COLO829 (cell line): ENCODE measurements at regions not wholly inside any gene's neighbourhood (a gene's known extent, or its start where the extent isn't known, plus 50 kb on each side); places are given as distances from the start of the nearest gene placed in this dataset.

Source experiments
- DNase-seq: peaks from one replicate; pipeline ENCODE4 v3.0.0; 2012; ENCODE audit warnings: low spot score

GRCh38 chrX:25219480-25219879, 203.7 kb upstream of the ARX start:
- DNase-seq = no peak

GRCh38 chrX:25213611-25214010, 197.8 kb upstream of the ARX start:
- DNase-seq = no peak

- DNase-seq = no peak
Observed at GRCh38 chrX:25207803-25208475, 192.2 kb upstream of the ARX start.

- DNase-seq = peak; percentile 35
Observed at GRCh38 chrX:25206778-25207177, 191.0 kb upstream of the ARX start.

- DNase-seq = no peak
Observed at GRCh38 chrX:25204182-25204581, 188.4 kb upstream of the ARX start.

- DNase-seq = no peak
Observed at GRCh38 chrX:25202827-25203226, 187.1 kb upstream of the ARX start.

GRCh38 chrX:25198891-25199290, 183.1 kb upstream of the ARX start:
- DNase-seq = no peak

GRCh38 chrX:25198253-25198652, 182.5 kb upstream of the ARX start:
- DNase-seq = no peak

GRCh38 chrX:25196221-25196620, 180.5 kb upstream of the ARX start:
- no peak for DNase-seq

- DNase-seq = no peak
Observed at GRCh38 chrX:25191403-25191802, 175.6 kb upstream of the ARX start.

GRCh38 chrX:25181775-25182174, 166.0 kb upstream of the ARX start:
- no peak for DNase-seq

GRCh38 chrX:25180242-25180641, 164.5 kb upstream of the ARX start:
- no peak for DNase-seq

GRCh38 chrX:25178555-25178954, 162.8 kb upstream of the ARX start:
- no peak for DNase-seq

- DNase-seq = no peak
Observed at GRCh38 chrX:25175743-25176142, 160.0 kb upstream of the ARX start.

GRCh38 chrX:25175171-25175570, 159.4 kb upstream of the ARX start:
- DNase-seq = no peak

GRCh38 chrX:25166546-25166945, 150.8 kb upstream of the ARX start:
- no peak for DNase-seq

- no peak for DNase-seq
Observed at GRCh38 chrX:25166145-25166544, 150.4 kb upstream of the ARX start.

- no peak for DNase-seq
Observed at GRCh38 chrX:25158635-25159034, 142.9 kb upstream of the ARX start.

- DNase-seq = no peak
Observed at GRCh38 chrX:25156832-25157231, 141.1 kb upstream of the ARX start.

GRCh38 chrX:25156323-25156722, 140.6 kb upstream of the ARX start:
- DNase-seq = no peak

- no peak for DNase-seq
Observed at GRCh38 chrX:25154168-25154567, 138.4 kb upstream of the ARX start.

- no peak for DNase-seq
Observed at GRCh38 chrX:25151749-25152148, 136.0 kb upstream of the ARX start.

GRCh38 chrX:25144043-25144940, 128.5 kb upstream of the ARX start:
- peak; percentile 26 for DNase-seq

- DNase-seq = no peak
Observed at GRCh38 chrX:25143596-25143995, 127.8 kb upstream of the ARX start.
